PC-9 (cell line): ENCODE measurements at regions not wholly inside any gene's neighbourhood (a gene's known extent, or its start where the extent isn't known, plus 50 kb on each side); places are given as distances from the start of the nearest gene placed in this dataset.

Experiments used
- EZH2 ChIP-seq: fragments of 200-600 bp; sonication (generic); IDR thresholded peaks from 2 replicates; pipeline ENCODE4 v1.8.0; 2017; ENCODE audit warnings: antibody characterized with exemption, low read depth
- TF ChIP-seq, protein P1 (sequence below): fragments of 200-600 bp; sonication (generic); conservative IDR thresholded peaks from 2 replicates; pipeline ENCODE4 v1.6.1; 2017; ENCODE audit warnings: mixed run types, antibody characterized with exemption, mild to moderate bottlenecking, moderate library complexity

DNA sequence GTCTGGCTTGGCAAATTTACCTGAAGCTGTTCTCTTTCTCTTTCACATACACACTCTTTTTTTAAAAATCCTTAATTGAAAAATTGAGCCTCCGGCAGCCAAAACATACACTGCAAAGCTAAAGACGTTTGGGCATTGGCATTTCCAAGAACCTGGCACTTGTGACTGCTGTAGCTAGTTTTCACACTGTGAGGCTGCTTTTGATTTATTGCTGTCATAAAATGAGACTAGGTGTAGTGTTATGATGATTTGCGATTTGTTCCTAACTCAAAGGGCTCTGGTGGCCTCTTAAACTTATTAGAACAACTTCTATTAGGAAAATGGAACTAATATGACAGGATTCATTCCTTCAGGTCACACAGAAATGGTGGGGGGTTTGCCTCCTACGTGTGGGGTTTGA is 377.1 kb upstream of the FAR2 start:
- TF ChIP-seq, protein P1, sequence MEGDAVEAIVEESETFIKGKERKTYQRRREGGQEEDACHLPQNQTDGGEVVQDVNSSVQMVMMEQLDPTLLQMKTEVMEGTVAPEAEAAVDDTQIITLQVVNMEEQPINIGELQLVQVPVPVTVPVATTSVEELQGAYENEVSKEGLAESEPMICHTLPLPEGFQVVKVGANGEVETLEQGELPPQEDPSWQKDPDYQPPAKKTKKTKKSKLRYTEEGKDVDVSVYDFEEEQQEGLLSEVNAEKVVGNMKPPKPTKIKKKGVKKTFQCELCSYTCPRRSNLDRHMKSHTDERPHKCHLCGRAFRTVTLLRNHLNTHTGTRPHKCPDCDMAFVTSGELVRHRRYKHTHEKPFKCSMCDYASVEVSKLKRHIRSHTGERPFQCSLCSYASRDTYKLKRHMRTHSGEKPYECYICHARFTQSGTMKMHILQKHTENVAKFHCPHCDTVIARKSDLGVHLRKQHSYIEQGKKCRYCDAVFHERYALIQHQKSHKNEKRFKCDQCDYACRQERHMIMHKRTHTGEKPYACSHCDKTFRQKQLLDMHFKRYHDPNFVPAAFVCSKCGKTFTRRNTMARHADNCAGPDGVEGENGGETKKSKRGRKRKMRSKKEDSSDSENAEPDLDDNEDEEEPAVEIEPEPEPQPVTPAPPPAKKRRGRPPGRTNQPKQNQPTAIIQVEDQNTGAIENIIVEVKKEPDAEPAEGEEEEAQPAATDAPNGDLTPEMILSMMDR, result no peak
- TF ChIP-seq EZH2, result no peak
